HG03108 (cell line): ENCODE measurements at regions not wholly inside any gene's neighbourhood (a gene's known extent, or its start where the extent isn't known, plus 50 kb on each side); places are given as distances from the start of the nearest gene placed in this dataset.
"Not testable (repeated sequence)": the region's sequence is repeated elsewhere in the genome, so short reads cannot be mapped to it uniquely, and the experiment has no call there.

Experiments
- ATAC-seq: cut with Tn5 transposase; IDR thresholded peaks from one replicate; pipeline ENCODE4 v1.9.1; 2021; ENCODE audit warnings: moderate library complexity; ENCODE audit not compliant: unreplicated experiment

DNA sequence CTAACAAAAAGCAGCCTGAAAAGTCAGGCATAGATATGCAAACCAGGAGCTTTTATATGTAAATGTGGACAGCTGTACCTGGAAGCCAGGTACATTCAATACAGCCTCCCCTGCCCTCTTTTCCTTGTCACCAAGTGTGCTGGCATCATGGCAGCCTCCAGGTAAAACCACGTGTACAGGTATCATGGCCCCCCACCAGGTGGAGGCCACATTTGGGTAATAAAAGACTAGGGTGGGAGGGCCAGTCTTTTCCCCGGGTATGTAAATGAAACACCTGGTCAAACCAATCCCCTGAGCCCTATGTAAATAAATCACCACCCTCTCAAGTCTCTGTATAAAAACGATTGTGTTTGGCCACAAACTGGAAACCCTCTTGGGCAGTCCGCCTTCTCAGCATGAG lies 226.4 kb upstream of the GOT2 start:
- ATAC-seq, result no peak

DNA sequence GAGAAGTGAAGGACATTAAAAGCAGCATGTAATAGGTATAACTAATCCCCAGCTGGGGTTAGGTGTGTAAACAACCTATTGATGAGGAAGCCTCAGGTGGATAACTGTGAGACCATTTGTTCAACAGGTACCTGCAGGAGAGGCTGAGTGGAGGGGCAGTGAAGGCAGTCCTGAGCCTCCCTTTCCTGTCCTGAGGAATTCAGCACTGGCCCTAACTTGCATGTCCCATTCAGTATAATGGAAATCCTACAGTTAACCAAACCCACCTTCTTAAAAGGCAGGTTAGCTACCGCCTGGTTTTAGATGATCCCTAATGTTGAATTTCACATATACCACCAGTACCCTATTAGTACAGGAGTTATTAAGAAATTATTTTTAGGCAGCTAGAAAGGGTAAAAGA lies 225.9 kb upstream of the GOT2 start:
- ATAC-seq, result no peak

- ATAC-seq, result no peak
Observed at GRCh38 chr16:58958749-58959148, 224.6 kb upstream of the GOT2 start.

DNA sequence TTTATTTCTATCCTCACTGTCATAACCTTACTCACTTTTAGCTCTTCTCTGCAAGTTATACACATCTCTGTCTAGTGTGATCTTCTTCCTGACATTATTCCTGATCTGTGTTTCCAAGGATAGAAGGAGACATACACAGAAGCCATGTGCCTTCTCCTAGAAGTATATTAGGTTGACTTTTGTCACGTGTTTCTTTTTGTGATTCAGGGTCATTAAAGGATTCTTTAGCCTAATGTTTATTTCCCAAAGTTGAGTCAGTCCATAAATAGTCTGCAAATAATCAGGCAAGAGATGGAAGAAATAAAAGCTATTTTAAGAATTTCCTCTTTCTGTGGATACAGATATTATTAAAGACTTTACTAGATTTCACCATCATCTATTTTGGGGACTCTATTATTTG lies 214.1 kb upstream of the GOT2 start:
- no peak for ATAC-seq

DNA sequence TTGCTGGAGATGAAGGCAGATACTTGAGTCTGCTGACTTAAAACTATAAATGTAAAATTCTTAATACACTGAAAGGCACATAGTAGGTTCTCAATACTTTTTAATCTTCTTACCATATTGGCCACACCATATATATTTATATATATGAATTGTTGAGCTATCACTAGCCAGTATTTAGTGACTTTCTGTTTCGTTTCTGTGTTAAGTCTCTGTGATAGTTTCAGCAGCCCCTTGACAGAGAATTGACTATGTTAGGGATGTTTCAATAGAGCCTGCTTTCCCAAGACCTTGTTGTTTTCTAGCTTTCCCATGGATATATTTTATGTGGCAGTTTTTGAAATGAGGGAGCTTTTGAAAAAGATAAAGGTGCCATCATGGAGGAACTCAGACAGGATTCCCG lies 206.5 kb upstream of the GOT2 start:
- no peak for ATAC-seq

- ATAC-seq, result no peak
Observed at GRCh38 chr16:58938811-58939210, 204.7 kb upstream of the GOT2 start.

GRCh38 chr16:58937661-58938060 lies 203.5 kb upstream of the GOT2 start:
- no peak for ATAC-seq

DNA sequence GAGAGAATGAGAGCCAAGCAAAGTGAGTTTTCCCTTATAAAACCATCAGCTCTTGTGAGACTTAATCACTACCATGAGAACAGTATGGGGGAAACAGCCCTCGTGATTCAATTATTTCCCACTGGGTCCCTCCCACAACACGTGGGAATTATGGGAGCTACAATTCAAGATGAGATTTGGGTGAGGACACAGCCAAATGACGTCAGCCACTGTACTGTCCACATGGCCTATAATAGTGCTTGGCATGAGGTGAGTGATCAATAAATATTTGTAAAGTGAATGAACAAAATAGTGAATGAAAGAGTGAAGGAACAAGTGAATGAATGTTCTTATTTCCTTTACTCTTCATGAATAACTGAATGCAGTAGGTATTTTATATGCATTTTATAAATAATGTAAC lies 199.1 kb upstream of the GOT2 start:
- no peak for ATAC-seq

GRCh38 chr16:58931436-58931835 lies 197.3 kb upstream of the GOT2 start:
- ATAC-seq, result no peak

- no peak for ATAC-seq
Observed at GRCh38 chr16:58923094-58923493, 189.0 kb upstream of the GOT2 start.

- ATAC-seq, result no peak
Observed at GRCh38 chr16:58913456-58913855, 179.3 kb upstream of the GOT2 start.

DNA sequence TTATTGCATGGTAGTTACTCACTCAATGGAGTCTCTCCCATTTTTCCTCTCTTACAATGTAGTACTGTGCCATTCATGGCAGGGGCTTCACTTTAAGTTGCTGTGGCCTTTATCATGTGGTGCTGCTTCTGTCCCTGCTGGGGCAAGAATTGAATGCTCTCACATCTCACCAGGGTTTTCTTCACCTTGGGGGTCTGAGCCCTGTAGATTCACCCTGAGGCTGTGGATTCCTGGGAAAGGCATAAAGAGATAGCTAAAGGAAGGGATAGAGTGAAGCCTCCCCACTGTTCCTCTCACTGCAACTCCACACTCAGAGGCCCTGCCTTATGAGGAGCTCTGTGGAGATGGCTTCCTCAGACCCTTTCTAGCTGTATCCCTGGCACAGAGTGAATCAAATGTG lies 178.5 kb upstream of the GOT2 start:
- ATAC-seq, result no peak

DNA sequence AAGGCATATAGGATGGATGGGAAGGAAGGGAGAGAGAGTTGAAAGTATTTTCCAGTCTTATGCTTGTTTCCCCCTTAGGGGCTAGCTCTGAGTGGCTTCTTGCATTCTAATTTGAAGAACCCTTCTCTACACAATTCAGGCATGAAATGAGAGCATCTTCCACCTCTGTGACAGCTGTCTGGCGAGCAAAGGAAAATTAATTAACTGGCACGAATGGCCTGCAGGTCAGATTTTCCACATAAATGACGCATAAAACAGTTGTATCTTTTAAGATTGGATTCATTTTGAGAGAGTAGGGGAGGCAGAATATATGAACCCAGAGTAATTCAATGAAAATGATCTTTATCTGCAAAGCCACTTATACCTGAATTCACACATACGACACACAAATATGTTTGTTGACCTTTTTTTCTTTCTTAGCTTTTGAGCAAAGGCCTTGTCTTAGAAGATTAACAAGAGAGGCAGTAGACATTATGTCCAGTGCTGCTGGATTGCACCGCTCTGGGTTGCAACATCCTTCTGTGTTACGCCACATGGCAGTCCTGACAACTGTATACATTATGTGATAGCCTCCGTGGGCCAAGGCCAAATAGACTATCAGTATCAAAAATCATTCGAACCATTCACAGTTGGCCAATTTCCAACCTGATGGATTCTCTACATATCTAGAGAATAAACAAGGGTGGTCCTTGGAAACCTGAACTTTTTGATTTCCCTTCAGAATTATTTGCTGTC lies 173.0 kb upstream of the GOT2 start:
- ATAC-seq, result no peak

GRCh38 chr16:58904291-58904690 lies 170.2 kb upstream of the GOT2 start:
- ATAC-seq, result no peak

GRCh38 chr16:58889516-58889915 lies 155.4 kb upstream of the GOT2 start:
- no peak for ATAC-seq

GRCh38 chr16:58885528-58886170 lies 151.5 kb upstream of the GOT2 start:
- no peak for ATAC-seq

- ATAC-seq, result no peak
Observed at GRCh38 chr16:58884141-58884540, 150.0 kb upstream of the GOT2 start.

DNA sequence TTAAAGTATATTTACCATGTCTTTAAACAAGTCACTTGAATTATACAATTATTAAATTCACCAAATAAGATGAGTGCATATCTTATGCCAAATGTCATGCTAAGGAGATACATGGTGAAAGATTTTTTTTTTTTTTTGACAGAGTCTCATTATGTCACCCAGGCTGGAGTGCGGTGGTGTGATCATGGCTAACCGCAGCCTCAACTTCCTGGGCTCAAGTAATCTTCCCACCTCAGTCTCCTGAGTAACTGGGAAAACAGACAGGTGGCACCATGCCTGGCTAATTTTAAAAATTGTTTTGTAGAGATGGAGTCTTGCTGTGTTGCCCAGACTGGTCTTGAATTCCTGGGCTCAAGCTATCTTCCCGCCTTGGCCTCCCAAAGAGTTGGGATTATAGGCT lies 149.0 kb upstream of the GOT2 start:
- ATAC-seq, result no peak

- peak; percentile 91 for ATAC-seq
Observed at GRCh38 chr16:58882292-58882691, 148.2 kb upstream of the GOT2 start.

DNA sequence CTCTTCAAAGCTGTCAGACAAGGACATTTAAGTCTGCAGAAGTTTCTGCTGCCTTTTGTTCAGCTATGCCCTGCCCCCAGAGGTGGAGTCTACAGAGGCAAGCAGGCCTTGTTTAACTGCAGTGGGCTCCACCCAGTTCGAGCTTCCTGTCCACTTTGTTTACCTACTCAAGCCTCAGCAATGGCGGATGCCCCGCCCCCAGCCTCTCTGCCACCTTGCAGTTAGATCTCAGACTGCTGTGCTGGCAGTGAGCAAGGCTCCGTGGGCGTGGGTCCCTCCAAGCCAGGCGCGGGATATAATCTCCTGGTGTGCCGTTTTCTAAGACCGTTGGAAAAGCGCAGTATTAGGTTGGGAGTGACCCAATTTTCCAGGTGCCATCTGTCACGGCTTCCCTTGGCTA lies 144.5 kb upstream of the GOT2 start:
- not testable (repeated sequence) for ATAC-seq

- ATAC-seq, result no peak
Observed at GRCh38 chr16:58866935-58867334, 132.8 kb upstream of the GOT2 start.

GRCh38 chr16:58863761-58864160 lies 129.6 kb upstream of the GOT2 start:
- no peak for ATAC-seq

- ATAC-seq, result no peak
Observed at GRCh38 chr16:58863042-58863441, 128.9 kb upstream of the GOT2 start.
